HEK293 (cell line): ENCODE measurements at regions not wholly inside any gene's neighbourhood (a gene's known extent, or its start where the extent isn't known, plus 50 kb on each side); places are given as distances from the start of the nearest gene placed in this dataset.

Experiments
- REPIN1 ChIP-seq: fragments of 450-650 bp; formaldehyde crosslinking; IDR thresholded peaks from 2 replicates; pipeline ENCODE4 v1.5.1; 2017; ENCODE audit warnings: missing biosample characterization, missing genetic modification characterization, low read depth
- ZBTB20 ChIP-seq: fragments of 450-650 bp; formaldehyde crosslinking; IDR thresholded peaks from 2 replicates; pipeline ENCODE4 v1.5.1; 2016; ENCODE audit warnings: missing biosample characterization, missing genetic modification characterization
- ZIC2 ChIP-seq: fragments of 450-650 bp; formaldehyde crosslinking; IDR thresholded peaks from 2 replicates; pipeline ENCODE4 v1.5.1; 2016; ENCODE audit warnings: missing biosample characterization, missing genetic modification characterization
- ZNF335 ChIP-seq: fragments of 450-650 bp; formaldehyde crosslinking; conservative IDR thresholded peaks from 2 replicates; pipeline ENCODE4 v1.5.1; 2016; ENCODE audit warnings: missing biosample characterization, missing genetic modification characterization
- TF ChIP-seq, protein P1 (sequence below): fragments of 450-650 bp; formaldehyde crosslinking; IDR thresholded peaks from 2 replicates; pipeline ENCODE4 v1.5.1; 2016; ENCODE audit warnings: missing biosample characterization, missing genetic modification characterization
- TF ChIP-seq, protein P2 (sequence below): fragments of 450-650 bp; formaldehyde crosslinking; IDR thresholded peaks from 2 replicates; pipeline ENCODE4 v1.5.1; 2016; ENCODE audit warnings: missing biosample characterization, missing genetic modification characterization

GRCh38 chr1:105585791-105586190 lies 1470.7 kb upstream of the PRMT6 start:
- TF ChIP-seq, protein P1, sequence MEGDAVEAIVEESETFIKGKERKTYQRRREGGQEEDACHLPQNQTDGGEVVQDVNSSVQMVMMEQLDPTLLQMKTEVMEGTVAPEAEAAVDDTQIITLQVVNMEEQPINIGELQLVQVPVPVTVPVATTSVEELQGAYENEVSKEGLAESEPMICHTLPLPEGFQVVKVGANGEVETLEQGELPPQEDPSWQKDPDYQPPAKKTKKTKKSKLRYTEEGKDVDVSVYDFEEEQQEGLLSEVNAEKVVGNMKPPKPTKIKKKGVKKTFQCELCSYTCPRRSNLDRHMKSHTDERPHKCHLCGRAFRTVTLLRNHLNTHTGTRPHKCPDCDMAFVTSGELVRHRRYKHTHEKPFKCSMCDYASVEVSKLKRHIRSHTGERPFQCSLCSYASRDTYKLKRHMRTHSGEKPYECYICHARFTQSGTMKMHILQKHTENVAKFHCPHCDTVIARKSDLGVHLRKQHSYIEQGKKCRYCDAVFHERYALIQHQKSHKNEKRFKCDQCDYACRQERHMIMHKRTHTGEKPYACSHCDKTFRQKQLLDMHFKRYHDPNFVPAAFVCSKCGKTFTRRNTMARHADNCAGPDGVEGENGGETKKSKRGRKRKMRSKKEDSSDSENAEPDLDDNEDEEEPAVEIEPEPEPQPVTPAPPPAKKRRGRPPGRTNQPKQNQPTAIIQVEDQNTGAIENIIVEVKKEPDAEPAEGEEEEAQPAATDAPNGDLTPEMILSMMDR: no peak
- TF ChIP-seq, protein P2, sequence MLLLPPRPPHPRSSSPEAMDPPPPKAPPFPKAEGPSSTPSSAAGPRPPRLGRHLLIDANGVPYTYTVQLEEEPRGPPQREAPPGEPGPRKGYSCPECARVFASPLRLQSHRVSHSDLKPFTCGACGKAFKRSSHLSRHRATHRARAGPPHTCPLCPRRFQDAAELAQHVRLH (tag by site-specific recombination): no peak
- TF ChIP-seq ZIC2 (tag by site-specific recombination): no peak
- no peak for TF ChIP-seq REPIN1 (tag by site-specific recombination)
- TF ChIP-seq ZBTB20 (tag by site-specific recombination): no peak
- TF ChIP-seq ZNF335 (tag by site-specific recombination): no peak
